ENCODE measurements at regions not wholly inside any gene's neighbourhood (a gene's known extent, or its start where the extent isn't known, plus 50 kb on each side); places are given as distances from the start of the nearest gene placed in this dataset.

GRCh38 chr14:51780741-51781140 is 79.7 kb upstream of the GNG2 start:
- no peak overlapping the region for H3K27ac ChIP-seq (ENCODE audit: low read length)
- H3K9ac ChIP-seq (ENCODE audit: low read length in 2 of 2), result no peak overlapping the region
- peaks cover 3 to 4% of the 10 kb centered on the region in 2 donors for H3K9me3 ChIP-seq (ENCODE audit: control insufficient read depth in 2 of 2, low read length in 2 of 2)
- peaks cover 4% of the 10 kb centered on the region for H3K4me1 ChIP-seq (ENCODE audit: control insufficient read depth, insufficient read depth, low read length)
- H3K4me3 ChIP-seq (ENCODE audit: low read length in 2 of 2), result no peak overlapping the region
- no peaks in the 10 kb centered on the region for H3K27me3 ChIP-seq (ENCODE audit: control insufficient read depth in 1 of 2, insufficient read depth in 2 of 2, low read length in 2 of 2)
- H3K36me3 ChIP-seq (ENCODE audit: control insufficient read depth in 2 of 2, insufficient read depth in 2 of 2, low read length in 2 of 2), result no peaks in the 10 kb centered on the region

GRCh38 chr14:51781381-51781780 is 79.0 kb upstream of the GNG2 start:
- no peaks in the 10 kb centered on the region for H3K27me3 ChIP-seq (ENCODE audit: control insufficient read depth in 1 of 2, insufficient read depth in 2 of 2, low read length in 2 of 2)
- peaks cover 2% of the 10 kb centered on the region for H3K4me1 ChIP-seq (ENCODE audit: control insufficient read depth, insufficient read depth, low read length)
- no peak overlapping the region for H3K27ac ChIP-seq (ENCODE audit: low read length)
- H3K36me3 ChIP-seq (ENCODE audit: control insufficient read depth in 2 of 2, insufficient read depth in 2 of 2, low read length in 2 of 2), result no peaks in the 10 kb centered on the region
- H3K4me3 ChIP-seq (ENCODE audit: low read length in 2 of 2), result no peak overlapping the region
- no peak overlapping the region for H3K9ac ChIP-seq (ENCODE audit: low read length in 2 of 2)
- H3K9me3 ChIP-seq (ENCODE audit: control insufficient read depth in 2 of 2, low read length in 2 of 2), result peaks cover 3 to 7% of the 10 kb centered on the region in 2 donors

GRCh38 chr14:51782435-51782834 is 78.0 kb upstream of the GNG2 start:
- Histone ChIP-seq H3K4me3 (ENCODE audit: low read length in 2 of 2) (no peak overlapping the region), H3K9me3 (ENCODE audit: control insufficient read depth in 2 of 2, low read length in 2 of 2) (peaks cover 3 to 10% of the 10 kb centered on the region in 2 donors), H3K9ac (ENCODE audit: low read length in 2 of 2) (no peak overlapping the region), H3K36me3 (ENCODE audit: control insufficient read depth in 2 of 2, insufficient read depth in 2 of 2, low read length in 2 of 2) (no peaks in the 10 kb centered on the region), H3K4me1 (ENCODE audit: control insufficient read depth, insufficient read depth, low read length) (no peaks in the 10 kb centered on the region), H3K27ac (ENCODE audit: low read length) (no peak overlapping the region), H3K27me3 (ENCODE audit: control insufficient read depth in 1 of 2, insufficient read depth in 2 of 2, low read length in 2 of 2) (no peaks in the 10 kb centered on the region)

- no peaks in the 10 kb centered on the region for H3K36me3 ChIP-seq (ENCODE audit: control insufficient read depth in 2 of 2, insufficient read depth in 2 of 2, low read length in 2 of 2)
- H3K9ac ChIP-seq (ENCODE audit: low read length in 2 of 2), result no peak overlapping the region
- H3K27ac ChIP-seq (ENCODE audit: low read length), result no peak overlapping the region
- H3K4me3 ChIP-seq (ENCODE audit: low read length in 2 of 2), result no peak overlapping the region
- no peaks in the 10 kb centered on the region for H3K27me3 ChIP-seq (ENCODE audit: control insufficient read depth in 1 of 2, insufficient read depth in 2 of 2, low read length in 2 of 2)
- peaks cover 3 to 10% of the 10 kb centered on the region in 2 donors for H3K9me3 ChIP-seq (ENCODE audit: control insufficient read depth in 2 of 2, low read length in 2 of 2)
- H3K4me1 ChIP-seq (ENCODE audit: control insufficient read depth, insufficient read depth, low read length), result no peaks in the 10 kb centered on the region
Observed at GRCh38 chr14:51783765-51784164, 76.6 kb upstream of the GNG2 start.

- H3K9ac ChIP-seq (ENCODE audit: low read length in 2 of 2), result no peak overlapping the region
- no peak overlapping the region for H3K27ac ChIP-seq (ENCODE audit: low read length)
- no peaks in the 10 kb centered on the region for H3K27me3 ChIP-seq (ENCODE audit: control insufficient read depth in 1 of 2, insufficient read depth in 2 of 2, low read length in 2 of 2)
- no peak overlapping the region for H3K4me3 ChIP-seq (ENCODE audit: low read length in 2 of 2)
- peaks cover 3 to 10% of the 10 kb centered on the region in 2 donors for H3K9me3 ChIP-seq (ENCODE audit: control insufficient read depth in 2 of 2, low read length in 2 of 2)
- H3K36me3 ChIP-seq (ENCODE audit: control insufficient read depth in 2 of 2, insufficient read depth in 2 of 2, low read length in 2 of 2), result no peaks in the 10 kb centered on the region
- H3K4me1 ChIP-seq (ENCODE audit: control insufficient read depth, insufficient read depth, low read length), result no peaks in the 10 kb centered on the region
Observed at GRCh38 chr14:51784466-51784865, 75.9 kb upstream of the GNG2 start.

GRCh38 chr14:51786227-51786626 is 74.2 kb upstream of the GNG2 start:
- Histone ChIP-seq H3K27me3 (ENCODE audit: control insufficient read depth in 1 of 2, insufficient read depth in 2 of 2, low read length in 2 of 2) (no peaks in the 10 kb centered on the region), H3K4me3 (ENCODE audit: low read length in 2 of 2) (no peak overlapping the region), H3K36me3 (ENCODE audit: control insufficient read depth in 2 of 2, insufficient read depth in 2 of 2, low read length in 2 of 2) (no peaks in the 10 kb centered on the region), H3K9ac (ENCODE audit: low read length in 2 of 2) (no peak overlapping the region), H3K9me3 (ENCODE audit: control insufficient read depth in 2 of 2, low read length in 2 of 2) (peaks cover 3 to 10% of the 10 kb centered on the region in 2 donors), H3K4me1 (ENCODE audit: control insufficient read depth, insufficient read depth, low read length) (peaks cover 5% of the 10 kb centered on the region), H3K27ac (ENCODE audit: low read length) (no peak overlapping the region)

GRCh38 chr14:51787352-51787751 is 73.1 kb upstream of the GNG2 start:
- Histone ChIP-seq H3K4me3 (ENCODE audit: low read length in 2 of 2) (no peak overlapping the region), H3K27me3 (ENCODE audit: control insufficient read depth in 1 of 2, insufficient read depth in 2 of 2, low read length in 2 of 2) (no peaks in the 10 kb centered on the region), H3K36me3 (ENCODE audit: control insufficient read depth in 2 of 2, insufficient read depth in 2 of 2, low read length in 2 of 2) (no peaks in the 10 kb centered on the region), H3K9ac (ENCODE audit: low read length in 2 of 2) (no peak overlapping the region), H3K9me3 (ENCODE audit: control insufficient read depth in 2 of 2, low read length in 2 of 2) (peaks cover 3 to 10% of the 10 kb centered on the region in 2 donors), H3K4me1 (ENCODE audit: control insufficient read depth, insufficient read depth, low read length) (peaks cover 12% of the 10 kb centered on the region), H3K27ac (ENCODE audit: low read length) (no peak overlapping the region)

GRCh38 chr14:51789114-51789513 is 71.3 kb upstream of the GNG2 start:
- H3K4me1 ChIP-seq (ENCODE audit: control insufficient read depth, insufficient read depth, low read length), result peaks cover 12% of the 10 kb centered on the region
- peak overlapping the region in 1 of 2 donors; percentile 9 for H3K4me3 ChIP-seq (ENCODE audit: low read length in 2 of 2)
- no peak overlapping the region for H3K9ac ChIP-seq (ENCODE audit: low read length in 2 of 2)
- no peaks in the 10 kb centered on the region for H3K36me3 ChIP-seq (ENCODE audit: control insufficient read depth in 2 of 2, insufficient read depth in 2 of 2, low read length in 2 of 2)
- peaks cover 3 to 10% of the 10 kb centered on the region in 2 donors for H3K9me3 ChIP-seq (ENCODE audit: control insufficient read depth in 2 of 2, low read length in 2 of 2)
- H3K27me3 ChIP-seq (ENCODE audit: control insufficient read depth in 1 of 2, insufficient read depth in 2 of 2, low read length in 2 of 2), result no peaks in the 10 kb centered on the region
- H3K27ac ChIP-seq (ENCODE audit: low read length), result no peak overlapping the region

GRCh38 chr14:51789596-51789995 is 70.8 kb upstream of the GNG2 start:
- H3K9me3 ChIP-seq (ENCODE audit: control insufficient read depth in 2 of 2, low read length in 2 of 2), result peaks cover 3 to 10% of the 10 kb centered on the region in 2 donors
- no peak overlapping the region for H3K27ac ChIP-seq (ENCODE audit: low read length)
- H3K27me3 ChIP-seq (ENCODE audit: control insufficient read depth in 1 of 2, insufficient read depth in 2 of 2, low read length in 2 of 2), result no peaks in the 10 kb centered on the region
- H3K36me3 ChIP-seq (ENCODE audit: control insufficient read depth in 2 of 2, insufficient read depth in 2 of 2, low read length in 2 of 2), result no peaks in the 10 kb centered on the region
- peaks cover 12% of the 10 kb centered on the region for H3K4me1 ChIP-seq (ENCODE audit: control insufficient read depth, insufficient read depth, low read length)
- H3K9ac ChIP-seq (ENCODE audit: low read length in 2 of 2), result no peak overlapping the region
- H3K4me3 ChIP-seq (ENCODE audit: low read length in 2 of 2), result peak overlapping the region in 1 of 2 donors; percentile 9

GRCh38 chr14:51792809-51793208 is 67.6 kb upstream of the GNG2 start:
- peaks cover 12% of the 10 kb centered on the region for H3K4me1 ChIP-seq (ENCODE audit: control insufficient read depth, insufficient read depth, low read length)

GRCh38 chr14:51805541-51805940 is 54.9 kb upstream of the GNG2 start:
- H3K27me3 ChIP-seq (ENCODE audit: control insufficient read depth in 1 of 2, insufficient read depth in 2 of 2, low read length in 2 of 2), result no peaks in the 10 kb centered on the region
- no peak overlapping the region for H3K27ac ChIP-seq (ENCODE audit: low read length)
- no peaks in the 10 kb centered on the region for H3K36me3 ChIP-seq (ENCODE audit: control insufficient read depth in 2 of 2, insufficient read depth in 2 of 2, low read length in 2 of 2)
- H3K9ac ChIP-seq (ENCODE audit: low read length in 2 of 2), result no peak overlapping the region
- H3K4me3 ChIP-seq (ENCODE audit: low read length in 2 of 2), result no peak overlapping the region
- peaks cover 0 to 7% of the 10 kb centered on the region in 2 donors for H3K9me3 ChIP-seq (ENCODE audit: control insufficient read depth in 2 of 2, low read length in 2 of 2)
- peaks cover 2% of the 10 kb centered on the region for H3K4me1 ChIP-seq (ENCODE audit: control insufficient read depth, insufficient read depth, low read length)

More at GRCh38 chr14:51792809-51793208, 67.6 kb upstream of the GNG2 start:
- Histone ChIP-seq H3K9ac (ENCODE audit: low read length in 2 of 2) (peak overlapping the region in 1 of 2 donors; percentile 41), H3K27me3 (ENCODE audit: control insufficient read depth in 1 of 2, insufficient read depth in 2 of 2, low read length in 2 of 2) (no peaks in the 10 kb centered on the region), H3K36me3 (ENCODE audit: control insufficient read depth in 2 of 2, insufficient read depth in 2 of 2, low read length in 2 of 2) (no peaks in the 10 kb centered on the region), H3K4me3 (ENCODE audit: low read length in 2 of 2) (no peak overlapping the region), H3K27ac (ENCODE audit: low read length) (peak overlapping the region; percentile 12), H3K9me3 (ENCODE audit: control insufficient read depth in 2 of 2, low read length in 2 of 2) (no peaks in the 10 kb centered on the region)

All from stomach smooth muscle (tissue), 2 donors.